ENCODE measurements at regions not wholly inside any gene's neighbourhood (a gene's known extent, or its start where the extent isn't known, plus 50 kb on each side); places are given as distances from the start of the nearest gene placed in this dataset.

DNA sequence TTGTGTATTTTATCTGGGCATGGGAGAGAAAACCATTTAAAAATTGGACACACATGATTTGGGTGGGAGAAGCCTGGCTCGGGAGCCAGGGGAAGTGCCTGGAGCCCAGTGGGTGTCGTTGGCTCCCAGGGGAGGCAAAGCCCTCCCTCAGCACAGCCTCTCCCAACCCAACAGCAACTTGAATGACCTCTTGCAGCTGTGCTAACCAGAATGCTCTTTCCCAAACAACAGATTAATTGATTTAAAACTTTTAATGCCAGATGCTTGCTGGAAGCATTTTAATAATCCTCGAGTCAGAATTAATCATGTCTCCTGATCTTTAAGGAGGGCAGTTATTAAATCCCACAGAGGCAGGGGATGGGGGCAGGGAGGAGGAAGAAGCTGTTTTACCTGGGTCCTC is 401.6 kb downstream of the BUD13 start:
- peaks cover 2% of the 10 kb centered on the region for H3K27me3 Mint-ChIP-seq (ENCODE audit: insufficient read depth, low read depth, poor library complexity)
- no peak overlapping the region for H2AFZ ChIP-seq
- no peaks in the 10 kb centered on the region for H3K27me3 ChIP-seq (ENCODE audit: insufficient read depth)
- peaks cover 4% of the 10 kb centered on the region for H3K36me3 Mint-ChIP-seq (ENCODE audit: low read depth)
- H3F3A ChIP-seq (replicated peaks; ENCODE audit: low read depth): no peaks in the 10 kb centered on the region
- no peaks in the 10 kb centered on the region for H4K20me1 ChIP-seq (replicated peaks; ENCODE audit: insufficient read depth)
- H3K4me2 ChIP-seq: no peak overlapping the region
- no peaks in the 10 kb centered on the region for H3K9me2 ChIP-seq (ENCODE audit: insufficient read depth)
- H3K4me3 Mint-ChIP-seq: no peak overlapping the region
- peaks cover 11% of the 10 kb centered on the region; the same call in 1 of the 2 replicates for H3K4me1 ChIP-seq (ENCODE audit: insufficient read depth)
- H3K4me1 Mint-ChIP-seq: peaks cover 13% of the 10 kb centered on the region
- no peak overlapping the region for H3K27ac Mint-ChIP-seq
- no peak for TF ChIP-seq POLR2AphosphoS5 (IDR thresholded peaks at IDR 0.05; ENCODE audit: low read depth)
- TF ChIP-seq, protein P1, sequence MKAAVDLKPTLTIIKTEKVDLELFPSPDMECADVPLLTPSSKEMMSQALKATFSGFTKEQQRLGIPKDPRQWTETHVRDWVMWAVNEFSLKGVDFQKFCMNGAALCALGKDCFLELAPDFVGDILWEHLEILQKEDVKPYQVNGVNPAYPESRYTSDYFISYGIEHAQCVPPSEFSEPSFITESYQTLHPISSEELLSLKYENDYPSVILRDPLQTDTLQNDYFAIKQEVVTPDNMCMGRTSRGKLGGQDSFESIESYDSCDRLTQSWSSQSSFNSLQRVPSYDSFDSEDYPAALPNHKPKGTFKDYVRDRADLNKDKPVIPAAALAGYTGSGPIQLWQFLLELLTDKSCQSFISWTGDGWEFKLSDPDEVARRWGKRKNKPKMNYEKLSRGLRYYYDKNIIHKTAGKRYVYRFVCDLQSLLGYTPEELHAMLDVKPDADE (IDR thresholded peaks at IDR 0.05): no peak
- no peak for TF ChIP-seq ZNF114 (CRISPR knock-in tag; IDR thresholded peaks at IDR 0.05)
- no peak for TF ChIP-seq NANOG (IDR thresholded peaks at IDR 0.05; ENCODE audit: borderline replicate concordance)
- TF ChIP-seq EZH2phosphoT487 (IDR thresholded peaks at IDR 0.05; ENCODE audit: unreplicated experiment): no peak
- no peak for TF ChIP-seq CREB1 (CRISPR knock-in tag; IDR thresholded peaks at IDR 0.05; ENCODE audit: low read depth)
- TF ChIP-seq JUNB (IDR thresholded peaks at IDR 0.05; ENCODE audit: unreplicated experiment): no peak
- TF ChIP-seq, protein P2, sequence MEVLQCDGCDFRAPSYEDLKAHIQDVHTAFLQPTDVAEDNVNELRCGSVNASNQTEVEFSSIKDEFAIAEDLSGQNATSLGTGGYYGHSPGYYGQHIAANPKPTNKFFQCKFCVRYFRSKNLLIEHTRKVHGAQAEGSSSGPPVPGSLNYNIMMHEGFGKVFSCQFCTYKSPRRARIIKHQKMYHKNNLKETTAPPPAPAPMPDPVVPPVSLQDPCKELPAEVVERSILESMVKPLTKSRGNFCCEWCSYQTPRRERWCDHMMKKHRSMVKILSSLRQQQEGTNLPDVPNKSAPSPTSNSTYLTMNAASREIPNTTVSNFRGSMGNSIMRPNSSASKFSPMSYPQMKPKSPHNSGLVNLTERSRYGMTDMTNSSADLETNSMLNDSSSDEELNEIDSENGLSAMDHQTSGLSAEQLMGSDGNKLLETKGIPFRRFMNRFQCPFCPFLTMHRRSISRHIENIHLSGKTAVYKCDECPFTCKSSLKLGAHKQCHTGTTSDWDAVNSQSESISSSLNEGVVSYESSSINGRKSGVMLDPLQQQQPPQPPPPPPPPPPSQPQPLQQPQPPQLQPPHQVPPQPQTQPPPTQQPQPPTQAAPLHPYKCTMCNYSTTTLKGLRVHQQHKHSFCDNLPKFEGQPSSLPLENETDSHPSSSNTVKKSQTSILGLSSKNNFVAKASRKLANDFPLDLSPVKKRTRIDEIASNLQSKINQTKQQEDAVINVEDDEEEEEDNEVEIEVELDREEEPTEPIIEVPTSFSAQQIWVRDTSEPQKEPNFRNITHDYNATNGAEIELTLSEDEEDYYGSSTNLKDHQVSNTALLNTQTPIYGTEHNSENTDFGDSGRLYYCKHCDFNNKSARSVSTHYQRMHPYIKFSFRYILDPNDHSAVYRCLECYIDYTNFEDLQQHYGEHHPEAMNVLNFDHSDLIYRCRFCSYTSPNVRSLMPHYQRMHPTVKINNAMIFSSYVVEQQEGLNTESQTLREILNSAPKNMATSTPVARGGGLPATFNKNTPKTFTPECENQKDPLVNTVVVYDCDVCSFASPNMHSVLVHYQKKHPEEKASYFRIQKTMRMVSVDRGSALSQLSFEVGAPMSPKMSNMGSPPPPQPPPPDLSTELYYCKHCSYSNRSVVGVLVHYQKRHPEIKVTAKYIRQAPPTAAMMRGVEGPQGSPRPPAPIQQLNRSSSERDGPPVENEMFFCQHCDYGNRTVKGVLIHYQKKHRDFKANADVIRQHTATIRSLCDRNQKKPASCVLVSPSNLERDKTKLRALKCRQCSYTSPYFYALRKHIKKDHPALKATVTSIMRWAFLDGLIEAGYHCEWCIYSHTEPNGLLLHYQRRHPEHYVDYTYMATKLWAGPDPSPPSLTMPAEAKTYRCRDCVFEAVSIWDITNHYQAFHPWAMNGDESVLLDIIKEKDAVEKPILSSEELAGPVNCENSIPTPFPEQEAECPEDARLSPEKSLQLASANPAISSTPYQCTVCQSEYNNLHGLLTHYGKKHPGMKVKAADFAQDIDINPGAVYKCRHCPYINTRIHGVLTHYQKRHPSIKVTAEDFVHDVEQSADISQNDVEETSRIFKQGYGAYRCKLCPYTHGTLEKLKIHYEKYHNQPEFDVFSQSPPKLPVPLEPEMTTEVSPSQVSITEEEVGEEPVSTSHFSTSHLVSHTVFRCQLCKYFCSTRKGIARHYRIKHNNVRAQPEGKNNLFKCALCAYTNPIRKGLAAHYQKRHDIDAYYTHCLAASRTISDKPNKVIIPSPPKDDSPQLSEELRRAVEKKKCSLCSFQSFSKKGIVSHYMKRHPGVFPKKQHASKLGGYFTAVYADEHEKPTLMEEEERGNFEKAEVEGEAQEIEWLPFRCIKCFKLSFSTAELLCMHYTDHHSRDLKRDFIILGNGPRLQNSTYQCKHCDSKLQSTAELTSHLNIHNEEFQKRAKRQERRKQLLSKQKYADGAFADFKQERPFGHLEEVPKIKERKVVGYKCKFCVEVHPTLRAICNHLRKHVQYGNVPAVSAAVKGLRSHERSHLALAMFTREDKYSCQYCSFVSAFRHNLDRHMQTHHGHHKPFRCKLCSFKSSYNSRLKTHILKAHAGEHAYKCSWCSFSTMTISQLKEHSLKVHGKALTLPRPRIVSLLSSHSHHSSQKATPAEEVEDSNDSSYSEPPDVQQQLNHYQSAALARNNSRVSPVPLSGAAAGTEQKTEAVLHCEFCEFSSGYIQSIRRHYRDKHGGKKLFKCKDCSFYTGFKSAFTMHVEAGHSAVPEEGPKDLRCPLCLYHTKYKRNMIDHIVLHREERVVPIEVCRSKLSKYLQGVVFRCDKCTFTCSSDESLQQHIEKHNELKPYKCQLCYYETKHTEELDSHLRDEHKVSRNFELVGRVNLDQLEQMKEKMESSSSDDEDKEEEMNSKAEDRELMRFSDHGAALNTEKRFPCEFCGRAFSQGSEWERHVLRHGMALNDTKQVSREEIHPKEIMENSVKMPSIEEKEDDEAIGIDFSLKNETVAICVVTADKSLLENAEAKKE (CRISPR knock-in tag; IDR thresholded peaks at IDR 0.05): no peak
- no peak overlapping the region for H3K4me3 ChIP-seq
- H3K27ac ChIP-seq (ENCODE audit: low read depth): no peak overlapping the region
- no peak for ATAC-seq
- H3K36me3 ChIP-seq (ENCODE audit: insufficient read depth): no peaks in the 10 kb centered on the region
- 0 out of 2 replicates have a peak, but pooled peaks cover 3% of the 10 kb centered on the region for H3K79me2 ChIP-seq (replicated peaks; ENCODE audit: insufficient read depth)
- no peak for DNase-seq (ENCODE audit: low spot score)
- peaks cover 14% of the 10 kb centered on the region; the same call in 2 of the 3 replicates for H3K9me3 Mint-ChIP-seq
